ENCODE measurements at regions not wholly inside any gene's neighbourhood (a gene's known extent, or its start where the extent isn't known, plus 50 kb on each side); places are given as distances from the start of the nearest gene placed in this dataset.
"Not testable (repeated sequence)": the region's sequence is repeated elsewhere in the genome, so short reads cannot be mapped to it uniquely, and the experiment has no call there.

- FAIRE-seq (no peak), DNase-seq (no peak)
- no peak overlapping the region for H3K27ac ChIP-seq (ENCODE audit: low read depth in 2 of 2, low read length in 2 of 2)
- peaks cover 0 to 2% (median 0%) of the 10 kb centered on the region in 3 donors for H3K9me3 ChIP-seq (ENCODE audit: control insufficient read depth in 2 of 3, insufficient read depth in 1 of 3, low read length in 3 of 3)
- intact Hi-C loops (cut with DNase I): no loop called here
- TF ChIP-seq CTCF (IDR thresholded peaks at IDR 0.05; ENCODE audit: borderline replicate concordance, extremely low read depth, insufficient read depth): no peak
- no peaks in the 10 kb centered on the region for H3K36me3 ChIP-seq (ENCODE audit: control insufficient read depth in 2 of 3, insufficient read depth in 3 of 3, low read length in 3 of 3)
- no peak overlapping the region for H3K4me3 ChIP-seq (ENCODE audit: low read length in 3 of 3)
- no peaks in the 10 kb centered on the region for H3K4me1 ChIP-seq (ENCODE audit: control insufficient read depth in 2 of 3, insufficient read depth in 2 of 3, low read depth in 1 of 3, low read length in 3 of 3)
- no peaks in the 10 kb centered on the region for H3K27me3 ChIP-seq (ENCODE audit: control insufficient read depth, insufficient read depth, low read length)
- no peak overlapping the region for H3K9ac ChIP-seq (ENCODE audit: low read length in 3 of 3)
Measured at GRCh38 chr7:65477326-65477725, 103.7 kb downstream of the ZNF92 start.

GRCh38 chr7:65489260-65489767 lies 115.7 kb downstream of the ZNF92 start:
- Histone ChIP-seq H3K27me3 (ENCODE audit: control insufficient read depth, insufficient read depth, low read length) (no peaks in the 10 kb centered on the region), H3K9me3 (ENCODE audit: control insufficient read depth in 2 of 3, insufficient read depth in 1 of 3, low read length in 3 of 3) (peaks cover 2 to 8% (median 2%) of the 10 kb centered on the region in 3 donors), H3K27ac (ENCODE audit: low read depth in 2 of 2, low read length in 2 of 2) (no peak overlapping the region), H3K4me3 (ENCODE audit: low read length in 3 of 3) (no peak overlapping the region), H3K9ac (ENCODE audit: low read length in 3 of 3) (no peak overlapping the region), H3K36me3 (ENCODE audit: control insufficient read depth in 2 of 3, insufficient read depth in 3 of 3, low read length in 3 of 3) (no peaks in the 10 kb centered on the region), H3K4me1 (ENCODE audit: control insufficient read depth in 2 of 3, insufficient read depth in 2 of 3, low read depth in 1 of 3, low read length in 3 of 3) (no peaks in the 10 kb centered on the region)
- intact Hi-C loops (cut with DNase I): no loop called here
- no peak for TF ChIP-seq CTCF (IDR thresholded peaks at IDR 0.05; ENCODE audit: borderline replicate concordance, extremely low read depth, insufficient read depth)
- FAIRE-seq (no peak), DNase-seq (no peak)

- intact Hi-C loops (cut with DNase I); H3K27me3 ChIP-seq (ENCODE audit: control insufficient read depth, insufficient read depth, low read length); H3K36me3 ChIP-seq (ENCODE audit: control insufficient read depth in 2 of 3, insufficient read depth in 3 of 3, low read length in 3 of 3); DNase-seq; FAIRE-seq; H3K27ac ChIP-seq (ENCODE audit: low read depth in 2 of 2, low read length in 2 of 2); H3K4me3 ChIP-seq (ENCODE audit: low read length in 3 of 3); H3K9ac ChIP-seq (ENCODE audit: low read length in 3 of 3); H3K9me3 ChIP-seq (ENCODE audit: control insufficient read depth in 2 of 3, insufficient read depth in 1 of 3, low read length in 3 of 3); H3K4me1 ChIP-seq (ENCODE audit: control insufficient read depth in 2 of 3, insufficient read depth in 2 of 3, low read depth in 1 of 3, low read length in 3 of 3): not testable (repeated sequence)
Measured at GRCh38 chr7:65496697-65497096, 123.0 kb downstream of the ZNF92 start.

GRCh38 chr7:65503434-65504152 lies 129.9 kb downstream of the ZNF92 start:
- TF ChIP-seq CTCF (IDR thresholded peaks at IDR 0.05; ENCODE audit: borderline replicate concordance, extremely low read depth, insufficient read depth): no peak
- H3K9me3 ChIP-seq (ENCODE audit: control insufficient read depth in 2 of 3, insufficient read depth in 1 of 3, low read length in 3 of 3): no peaks in the 10 kb centered on the region
- intact Hi-C loops (cut with DNase I): no loop called here
- H3K27ac ChIP-seq (ENCODE audit: low read depth in 2 of 2, low read length in 2 of 2): no peak overlapping the region
- no peak overlapping the region for H3K9ac ChIP-seq (ENCODE audit: low read length in 3 of 3)
- no peak overlapping the region for H3K4me3 ChIP-seq (ENCODE audit: low read length in 3 of 3)
- FAIRE-seq (no peak), DNase-seq (peak in 1 of 5 donors; percentile 38)
- H3K27me3 ChIP-seq (ENCODE audit: control insufficient read depth, insufficient read depth, low read length): no peaks in the 10 kb centered on the region
- H3K4me1 ChIP-seq (ENCODE audit: control insufficient read depth in 2 of 3, insufficient read depth in 2 of 3, low read depth in 1 of 3, low read length in 3 of 3): no peaks in the 10 kb centered on the region
- H3K36me3 ChIP-seq (ENCODE audit: control insufficient read depth in 2 of 3, insufficient read depth in 3 of 3, low read length in 3 of 3): no peaks in the 10 kb centered on the region

GRCh38 chr7:65504504-65505319 lies 131.1 kb downstream of the ZNF92 start:
- FAIRE-seq (peak; percentile 25), DNase-seq (peak in 1 of 5 donors; percentile 56)
- H3K4me3 ChIP-seq (ENCODE audit: low read length in 3 of 3); H3K4me1 ChIP-seq (ENCODE audit: control insufficient read depth in 2 of 3, insufficient read depth in 2 of 3, low read depth in 1 of 3, low read length in 3 of 3); H3K9me3 ChIP-seq (ENCODE audit: control insufficient read depth in 2 of 3, insufficient read depth in 1 of 3, low read length in 3 of 3); H3K9ac ChIP-seq (ENCODE audit: low read length in 3 of 3); H3K36me3 ChIP-seq (ENCODE audit: control insufficient read depth in 2 of 3, insufficient read depth in 3 of 3, low read length in 3 of 3); intact Hi-C loops (cut with DNase I); H3K27ac ChIP-seq (ENCODE audit: low read depth in 2 of 2, low read length in 2 of 2); H3K27me3 ChIP-seq (ENCODE audit: control insufficient read depth, insufficient read depth, low read length): not testable (repeated sequence)

GRCh38 chr7:65505320-65505633 lies 131.6 kb downstream of the ZNF92 start:
- H3K4me3 ChIP-seq (ENCODE audit: low read length in 3 of 3); H3K9ac ChIP-seq (ENCODE audit: low read length in 3 of 3); H3K27ac ChIP-seq (ENCODE audit: low read depth in 2 of 2, low read length in 2 of 2); H3K9me3 ChIP-seq (ENCODE audit: control insufficient read depth in 2 of 3, insufficient read depth in 1 of 3, low read length in 3 of 3); H3K36me3 ChIP-seq (ENCODE audit: control insufficient read depth in 2 of 3, insufficient read depth in 3 of 3, low read length in 3 of 3); intact Hi-C loops (cut with DNase I); FAIRE-seq; H3K27me3 ChIP-seq (ENCODE audit: control insufficient read depth, insufficient read depth, low read length); H3K4me1 ChIP-seq (ENCODE audit: control insufficient read depth in 2 of 3, insufficient read depth in 2 of 3, low read depth in 1 of 3, low read length in 3 of 3): not testable (repeated sequence)
- peak in 1 of 5 donors; percentile 54 for DNase-seq
